ENCODE measurements at regions not wholly inside any gene's neighbourhood (a gene's known extent, or its start where the extent isn't known, plus 50 kb on each side); places are given as distances from the start of the nearest gene placed in this dataset.

DNA sequence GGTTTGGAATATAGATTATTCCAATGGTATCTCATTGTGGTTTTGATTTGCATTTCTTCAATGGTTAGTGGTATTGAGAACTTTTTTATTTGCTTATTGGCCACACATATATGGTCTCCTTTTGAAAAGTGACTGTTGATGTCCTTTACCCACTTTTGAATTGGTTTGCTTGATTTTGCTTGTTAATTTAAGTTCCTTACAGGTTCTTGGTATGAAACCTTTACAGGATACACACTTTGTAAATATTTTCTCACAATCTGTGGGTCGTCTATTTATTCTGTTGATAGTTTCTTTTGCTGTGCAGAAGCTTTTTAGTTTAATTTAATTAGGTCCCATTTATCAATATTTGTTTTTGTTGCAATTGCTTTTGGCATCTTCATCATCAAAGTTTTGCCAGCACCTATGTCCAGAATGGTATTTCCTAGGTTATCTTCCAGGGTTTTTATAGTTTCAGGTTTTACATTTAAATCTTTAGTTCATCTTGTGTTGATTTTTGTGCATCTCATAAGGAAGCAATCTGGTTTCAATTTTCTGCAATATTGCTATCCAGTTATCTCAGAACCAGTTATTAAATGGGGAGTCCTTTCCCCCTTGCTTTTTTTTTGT lies 475.7 kb upstream of the PABPC4L start:
- peaks cover 9% of the 10 kb centered on the region for H3K27me3 Mint-ChIP-seq (ENCODE audit: unreplicated experiment)
- DNase-seq (ENCODE audit: low spot score), result no peak
- H3K36me3 Mint-ChIP-seq (ENCODE audit: low read depth, unreplicated experiment), result peaks cover 7% of the 10 kb centered on the region
- H3K27ac Mint-ChIP-seq (ENCODE audit: unreplicated experiment), result no peak overlapping the region
- TF ChIP-seq, protein P1, sequence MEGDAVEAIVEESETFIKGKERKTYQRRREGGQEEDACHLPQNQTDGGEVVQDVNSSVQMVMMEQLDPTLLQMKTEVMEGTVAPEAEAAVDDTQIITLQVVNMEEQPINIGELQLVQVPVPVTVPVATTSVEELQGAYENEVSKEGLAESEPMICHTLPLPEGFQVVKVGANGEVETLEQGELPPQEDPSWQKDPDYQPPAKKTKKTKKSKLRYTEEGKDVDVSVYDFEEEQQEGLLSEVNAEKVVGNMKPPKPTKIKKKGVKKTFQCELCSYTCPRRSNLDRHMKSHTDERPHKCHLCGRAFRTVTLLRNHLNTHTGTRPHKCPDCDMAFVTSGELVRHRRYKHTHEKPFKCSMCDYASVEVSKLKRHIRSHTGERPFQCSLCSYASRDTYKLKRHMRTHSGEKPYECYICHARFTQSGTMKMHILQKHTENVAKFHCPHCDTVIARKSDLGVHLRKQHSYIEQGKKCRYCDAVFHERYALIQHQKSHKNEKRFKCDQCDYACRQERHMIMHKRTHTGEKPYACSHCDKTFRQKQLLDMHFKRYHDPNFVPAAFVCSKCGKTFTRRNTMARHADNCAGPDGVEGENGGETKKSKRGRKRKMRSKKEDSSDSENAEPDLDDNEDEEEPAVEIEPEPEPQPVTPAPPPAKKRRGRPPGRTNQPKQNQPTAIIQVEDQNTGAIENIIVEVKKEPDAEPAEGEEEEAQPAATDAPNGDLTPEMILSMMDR (IDR thresholded peaks at IDR 0.05; ENCODE audit: unreplicated experiment), result no peak
- no peaks in the 10 kb centered on the region for H3K9me3 Mint-ChIP-seq (ENCODE audit: unreplicated experiment)
- H3K4me1 Mint-ChIP-seq (ENCODE audit: unreplicated experiment), result no peaks in the 10 kb centered on the region
- H3K4me3 Mint-ChIP-seq (ENCODE audit: unreplicated experiment), result no peak overlapping the region

- Mint-ChIP-seq H3K36me3 (ENCODE audit: low read depth, unreplicated experiment) (no peaks in the 10 kb centered on the region), H3K4me3 (ENCODE audit: unreplicated experiment) (no peak overlapping the region), H3K27ac (ENCODE audit: unreplicated experiment) (no peak overlapping the region), H3K27me3 (ENCODE audit: unreplicated experiment) (no peaks in the 10 kb centered on the region), H3K4me1 (ENCODE audit: unreplicated experiment) (no peaks in the 10 kb centered on the region), H3K9me3 (ENCODE audit: unreplicated experiment) (no peaks in the 10 kb centered on the region)
- DNase-seq (ENCODE audit: low spot score), result no peak
- TF ChIP-seq, protein P1 (IDR thresholded peaks at IDR 0.05; ENCODE audit: unreplicated experiment), result no peak
These were observed 466.6 kb upstream of the PABPC4L start for GRCh38 chr4:134668237-134668636.

DNA sequence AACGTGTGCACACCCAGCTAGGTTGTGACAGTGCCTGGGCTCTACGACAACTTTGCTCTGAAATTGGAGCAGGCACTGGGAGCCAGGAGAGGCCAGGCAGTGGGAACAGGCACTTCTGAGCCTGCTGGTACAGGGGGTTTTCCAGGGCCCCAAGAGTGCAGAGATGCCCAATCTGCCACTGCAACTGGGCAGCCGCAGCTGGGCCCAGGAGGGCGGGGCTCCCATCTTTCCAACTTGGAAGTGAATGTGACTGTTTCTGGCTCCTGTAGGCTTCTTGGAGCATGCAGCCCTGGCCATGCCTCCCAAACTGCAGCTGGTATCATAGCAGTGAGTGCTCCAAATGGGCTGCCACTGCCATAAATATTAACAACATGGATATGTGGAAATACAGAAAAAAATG lies 465.1 kb upstream of the PABPC4L start:
- no peaks in the 10 kb centered on the region for H3K36me3 Mint-ChIP-seq (ENCODE audit: low read depth, unreplicated experiment)
- TF ChIP-seq, protein P1 (IDR thresholded peaks at IDR 0.05; ENCODE audit: unreplicated experiment), result no peak
- no peaks in the 10 kb centered on the region for H3K4me1 Mint-ChIP-seq (ENCODE audit: unreplicated experiment)
- no peak for DNase-seq (ENCODE audit: low spot score)
- no peaks in the 10 kb centered on the region for H3K9me3 Mint-ChIP-seq (ENCODE audit: unreplicated experiment)
- no peak overlapping the region for H3K4me3 Mint-ChIP-seq (ENCODE audit: unreplicated experiment)
- no peak overlapping the region for H3K27ac Mint-ChIP-seq (ENCODE audit: unreplicated experiment)
- H3K27me3 Mint-ChIP-seq (ENCODE audit: unreplicated experiment), result no peaks in the 10 kb centered on the region

DNA sequence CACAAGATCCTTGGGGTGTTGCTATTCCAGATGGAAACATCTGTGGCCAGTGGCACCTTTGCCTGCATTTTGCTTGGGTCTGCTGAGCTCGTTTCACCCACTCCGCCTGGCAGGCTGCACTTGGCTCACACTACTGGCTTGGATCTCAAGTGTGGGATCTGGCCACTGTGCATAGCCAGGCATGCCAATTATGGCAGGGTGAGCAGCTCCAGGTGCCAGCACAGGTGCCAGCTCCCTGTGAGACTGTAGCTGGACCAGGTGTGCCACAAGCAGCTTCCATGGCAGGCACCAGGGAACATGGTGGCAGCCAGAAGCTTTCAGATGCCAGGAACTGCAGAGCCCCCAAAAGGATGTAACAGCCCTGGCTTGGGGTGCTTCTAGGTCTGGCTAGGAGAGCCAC lies 463.8 kb upstream of the PABPC4L start:
- no peaks in the 10 kb centered on the region for H3K27me3 Mint-ChIP-seq (ENCODE audit: unreplicated experiment)
- TF ChIP-seq, protein P1 (IDR thresholded peaks at IDR 0.05; ENCODE audit: unreplicated experiment), result no peak
- H3K9me3 Mint-ChIP-seq (ENCODE audit: unreplicated experiment), result no peaks in the 10 kb centered on the region
- H3K4me1 Mint-ChIP-seq (ENCODE audit: unreplicated experiment), result no peaks in the 10 kb centered on the region
- H3K36me3 Mint-ChIP-seq (ENCODE audit: low read depth, unreplicated experiment), result no peaks in the 10 kb centered on the region
- no peak overlapping the region for H3K27ac Mint-ChIP-seq (ENCODE audit: unreplicated experiment)
- no peak for DNase-seq (ENCODE audit: low spot score)
- no peak overlapping the region for H3K4me3 Mint-ChIP-seq (ENCODE audit: unreplicated experiment)

- no peaks in the 10 kb centered on the region for H3K9me3 Mint-ChIP-seq (ENCODE audit: unreplicated experiment)
- H3K27ac Mint-ChIP-seq (ENCODE audit: unreplicated experiment), result no peak overlapping the region
- no peak for DNase-seq (ENCODE audit: low spot score)
- H3K36me3 Mint-ChIP-seq (ENCODE audit: low read depth, unreplicated experiment), result no peaks in the 10 kb centered on the region
- no peaks in the 10 kb centered on the region for H3K27me3 Mint-ChIP-seq (ENCODE audit: unreplicated experiment)
- H3K4me3 Mint-ChIP-seq (ENCODE audit: unreplicated experiment), result no peak overlapping the region
- TF ChIP-seq, protein P1 (IDR thresholded peaks at IDR 0.05; ENCODE audit: unreplicated experiment), result no peak
- no peaks in the 10 kb centered on the region for H3K4me1 Mint-ChIP-seq (ENCODE audit: unreplicated experiment)
These were observed 462.2 kb upstream of the PABPC4L start for GRCh38 chr4:134663742-134664141.

Data from endothelial cell (in vitro differentiated cells).